Fibroblast of the conjunctiva (primary cell): ENCODE measurements at regions not wholly inside any gene's neighbourhood (a gene's known extent, or its start where the extent isn't known, plus 50 kb on each side); places are given as distances from the start of the nearest gene placed in this dataset.

Source experiments
- DNase-seq: peaks from one replicate; pipeline ENCODE4 v3.0.0-alpha.2; 2010; ENCODE audit warnings: low read depth

DNA sequence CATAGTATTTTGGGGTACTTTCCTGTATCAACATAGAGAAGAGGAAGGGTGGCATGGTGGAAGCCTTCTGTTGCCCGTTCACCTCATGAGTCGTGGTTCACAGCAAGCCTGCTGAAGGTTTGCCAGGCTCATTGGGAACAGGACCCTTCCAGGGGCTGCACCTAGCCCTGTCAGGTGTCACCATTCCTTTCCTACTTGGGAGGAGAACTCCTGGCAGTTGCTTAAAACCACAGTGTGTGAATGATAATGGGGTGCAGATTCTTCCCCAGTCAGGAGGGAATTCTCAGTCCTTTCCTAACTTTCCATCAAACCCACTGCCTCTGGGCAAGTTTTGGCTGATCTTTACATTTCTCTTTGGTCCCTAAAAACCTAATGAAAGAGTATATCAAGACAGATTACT lies 99.4 kb upstream of the CTNND2 start:
- no peak for DNase-seq

DNA sequence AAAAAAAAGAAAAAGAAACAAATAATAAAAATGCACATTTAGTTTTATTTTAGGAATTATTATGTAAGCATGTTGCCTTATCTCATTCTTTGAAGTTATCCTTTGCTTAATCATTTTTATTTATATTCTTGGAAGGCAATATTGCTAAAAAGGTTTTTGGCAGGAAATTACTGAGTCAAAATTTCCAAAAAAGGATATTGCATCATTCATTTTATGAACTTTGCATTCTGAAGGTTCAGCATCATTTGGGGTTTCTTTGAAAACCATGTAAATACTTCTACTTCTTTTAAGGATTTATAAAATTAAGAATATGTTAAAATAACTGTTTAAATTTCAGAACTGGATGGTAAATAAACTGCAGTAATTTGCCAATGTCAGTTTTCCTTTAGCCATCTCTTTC lies 94.2 kb upstream of the CTNND2 start:
- DNase-seq = no peak

DNA sequence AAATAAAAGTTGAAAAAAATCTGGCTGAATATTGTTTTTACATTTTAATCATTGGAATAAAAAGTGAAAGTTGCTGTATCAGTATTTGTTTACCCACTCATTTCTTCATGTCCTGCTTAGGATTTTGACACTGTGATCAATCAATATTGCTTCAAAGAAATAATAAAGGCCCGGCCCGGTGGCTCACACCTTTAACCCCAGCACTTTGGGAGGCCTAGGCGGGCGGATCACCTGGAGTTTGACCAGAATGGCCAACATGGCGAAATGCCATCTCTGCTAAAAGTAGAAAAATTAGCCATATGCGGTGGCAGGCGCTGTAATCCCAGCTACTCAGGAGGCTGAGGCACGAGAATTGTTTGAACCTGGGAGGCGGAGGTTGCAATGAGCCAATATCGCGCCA lies 93.7 kb upstream of the CTNND2 start:
- no peak for DNase-seq

DNA sequence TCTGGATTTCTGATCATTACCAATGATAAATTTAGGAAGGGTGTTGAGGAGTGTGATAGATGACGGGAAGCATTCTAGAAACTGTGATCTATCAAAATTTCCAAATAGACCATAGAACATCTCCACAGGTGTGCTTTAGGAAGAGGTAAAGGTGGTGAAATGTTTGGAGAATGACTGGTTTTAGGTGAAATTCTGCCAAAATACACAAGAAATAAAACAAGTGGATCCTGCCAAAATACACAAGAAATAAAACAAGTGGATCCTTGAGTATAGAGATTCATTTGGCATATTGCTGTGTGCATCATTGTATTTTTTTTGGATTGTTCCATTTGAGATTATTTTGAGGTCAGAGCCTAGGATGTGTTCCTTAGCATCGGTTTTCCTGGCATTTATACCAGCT lies 88.3 kb upstream of the CTNND2 start:
- no peak for DNase-seq

DNA sequence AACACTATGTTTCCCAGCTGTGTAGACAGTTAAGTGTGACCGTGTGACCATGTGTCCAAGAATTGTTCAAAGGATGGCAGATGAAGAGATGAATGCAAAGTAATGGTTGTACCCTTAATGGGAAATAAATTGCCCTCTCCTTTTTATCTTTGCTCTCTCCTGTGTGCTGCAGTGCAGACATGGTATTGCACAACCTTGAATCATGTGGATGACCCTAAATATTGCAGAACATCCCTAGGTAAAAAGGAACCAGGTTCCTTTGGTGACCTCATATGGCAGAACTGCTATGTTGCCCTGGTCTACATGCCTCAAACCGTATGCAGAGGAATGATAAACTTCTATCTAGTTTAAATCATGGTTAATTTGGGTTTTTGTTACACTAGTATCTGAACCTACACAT lies 81.7 kb upstream of the CTNND2 start:
- no peak for DNase-seq

DNA sequence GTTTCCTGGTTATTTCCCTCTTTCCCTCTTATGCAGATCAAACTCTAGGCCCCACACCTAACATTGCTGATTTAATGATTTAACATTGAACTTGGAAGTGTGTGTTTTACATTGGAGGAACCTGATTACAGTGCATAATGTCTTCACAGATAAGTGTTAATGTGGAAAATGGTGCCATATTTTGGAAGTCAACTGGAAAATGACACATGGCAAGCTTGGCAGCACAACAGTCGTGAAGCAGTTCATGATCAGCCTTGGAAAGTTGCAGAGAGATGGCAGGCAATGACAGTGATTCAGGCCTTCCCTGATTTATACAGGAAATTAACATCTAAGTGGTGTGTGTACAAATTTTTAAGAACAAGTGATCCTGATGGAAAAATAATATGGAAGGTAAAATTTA lies 80.0 kb upstream of the CTNND2 start:
- no peak for DNase-seq

DNA sequence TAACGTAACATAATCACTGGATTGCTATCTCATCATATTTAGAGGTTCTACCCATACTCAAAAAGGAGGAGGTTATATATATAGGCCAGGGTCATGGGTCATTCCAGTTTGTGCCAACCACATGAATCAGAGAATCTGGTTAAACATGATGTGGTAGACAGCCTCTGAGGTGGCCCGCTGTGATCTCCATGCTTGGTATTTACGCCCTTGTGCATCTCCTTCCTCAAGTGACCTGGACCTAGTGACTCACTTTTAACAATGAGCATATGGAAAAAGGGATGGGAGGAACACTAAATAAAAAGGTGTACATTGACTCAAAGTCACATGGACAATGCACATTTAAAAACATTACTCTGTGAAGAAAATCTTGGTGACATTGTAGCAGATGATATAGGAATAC lies 77.7 kb upstream of the CTNND2 start:
- DNase-seq = no peak

DNA sequence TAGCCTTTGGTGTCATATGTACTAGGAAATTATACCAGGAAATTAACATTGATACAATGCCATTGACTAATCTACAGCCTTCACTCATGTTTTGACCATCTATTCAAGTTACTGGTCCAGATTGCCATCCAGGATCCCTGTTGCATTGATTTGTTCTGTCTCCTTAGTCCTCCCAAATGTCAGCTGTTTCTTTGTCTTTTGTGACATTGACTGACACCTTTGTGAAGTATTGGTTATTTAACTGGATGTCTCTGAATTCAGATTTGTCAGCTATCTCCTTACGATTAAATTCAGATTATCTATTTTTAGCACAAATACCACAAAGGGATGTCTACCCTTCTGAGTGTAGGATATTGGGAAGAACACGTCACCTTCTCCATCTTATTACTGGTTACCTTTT lies 73.7 kb upstream of the CTNND2 start:
- no peak for DNase-seq

DNA sequence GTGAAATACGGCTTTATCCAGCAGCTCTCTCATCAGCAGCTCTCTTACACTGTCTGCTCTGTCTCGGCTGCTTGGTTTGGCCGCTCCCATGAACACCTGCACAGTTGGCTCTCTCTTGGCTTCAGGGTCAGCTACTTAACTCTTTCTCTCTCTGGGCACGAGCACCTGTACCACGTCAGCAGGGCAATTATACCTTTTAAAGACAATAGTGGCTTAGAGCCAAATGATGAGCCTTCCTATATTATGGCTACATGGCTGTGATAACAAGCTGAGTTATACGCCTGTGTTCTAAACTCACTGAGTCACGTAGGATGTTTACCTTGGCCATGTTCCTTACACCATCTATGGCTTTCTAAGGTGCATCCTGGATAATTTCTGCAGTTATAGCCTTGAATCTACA lies 69.2 kb upstream of the CTNND2 start:
- DNase-seq = no peak

DNA sequence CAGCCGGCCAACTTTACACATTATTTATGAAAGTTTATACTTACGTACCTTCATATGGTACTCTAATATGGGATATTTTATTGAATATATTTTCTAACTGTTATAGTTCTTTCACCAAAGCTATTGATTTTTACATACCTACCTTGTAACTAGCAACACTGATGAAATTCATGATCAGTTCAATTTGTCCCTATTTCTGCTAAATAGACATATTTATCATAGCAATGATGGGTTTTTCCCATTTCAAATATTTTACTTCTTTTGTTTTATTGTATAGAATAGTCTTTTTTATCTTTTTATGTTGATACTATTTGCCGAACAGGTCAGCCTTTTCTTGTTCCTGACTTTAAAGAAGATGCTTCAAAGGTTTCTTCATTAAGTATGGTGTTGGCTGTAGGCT lies 59.0 kb upstream of the CTNND2 start:
- DNase-seq = no peak

DNA sequence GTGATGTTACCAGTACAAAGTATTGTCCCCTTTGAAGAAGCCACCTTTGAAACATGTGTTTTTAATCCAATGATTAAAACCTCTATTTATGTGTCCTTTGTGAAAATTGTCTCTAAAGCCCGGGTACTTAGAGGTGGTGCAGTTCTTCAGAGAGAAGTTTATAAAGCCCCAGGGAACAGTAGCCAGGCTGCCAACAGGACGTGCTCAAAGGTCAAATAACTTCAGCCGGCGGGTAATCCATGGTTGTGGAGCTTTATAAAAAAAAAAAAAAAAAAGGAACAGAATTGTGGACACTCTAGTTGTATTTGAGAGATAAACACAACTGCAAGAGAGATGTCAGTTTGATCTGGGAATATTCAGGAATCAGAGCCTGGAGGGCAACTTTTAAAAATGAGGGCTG lies 57.9 kb upstream of the CTNND2 start:
- DNase-seq = no peak

DNA sequence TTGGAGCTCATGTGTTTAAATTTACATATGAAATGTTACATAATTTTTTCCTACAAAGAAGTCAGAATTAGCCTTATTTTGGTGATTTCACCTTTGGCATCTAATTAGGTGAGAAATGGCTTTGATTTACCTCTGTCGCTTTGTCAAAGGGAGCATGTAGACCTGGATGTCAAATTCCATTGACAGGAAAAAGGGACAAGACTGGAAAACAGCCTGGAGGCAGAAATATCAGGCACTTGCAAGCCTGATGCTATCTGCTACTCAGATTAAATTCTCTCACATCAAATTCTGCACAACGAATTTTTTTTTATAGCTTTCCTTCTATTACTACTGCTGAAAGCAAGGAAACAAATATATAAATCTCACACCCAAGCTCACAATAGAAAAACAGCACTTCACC lies 54.1 kb upstream of the CTNND2 start:
- DNase-seq = no peak

DNA sequence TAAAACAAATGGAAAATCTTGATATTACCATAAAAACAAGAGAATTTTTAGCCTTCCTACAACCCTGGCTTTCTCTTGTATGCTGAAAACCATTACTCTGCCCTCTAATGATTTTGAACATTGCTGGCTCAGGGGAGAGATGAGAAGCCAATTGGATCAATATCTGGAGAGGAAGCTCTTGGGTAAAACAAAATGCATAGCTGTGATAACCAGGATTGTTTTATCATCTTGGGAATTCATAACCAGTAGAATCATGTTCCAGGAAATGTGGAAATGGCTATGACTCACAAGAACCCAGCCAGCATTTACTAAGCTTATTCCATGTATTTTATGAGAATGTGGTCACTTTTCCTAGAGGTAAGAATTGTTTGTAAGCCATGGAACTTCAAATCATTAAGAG lies 51.1 kb upstream of the CTNND2 start:
- DNase-seq = no peak
